ENCODE measurements at regions not wholly inside any gene's neighbourhood (a gene's known extent, or its start where the extent isn't known, plus 50 kb on each side); places are given as distances from the start of the nearest gene placed in this dataset.

DNA sequence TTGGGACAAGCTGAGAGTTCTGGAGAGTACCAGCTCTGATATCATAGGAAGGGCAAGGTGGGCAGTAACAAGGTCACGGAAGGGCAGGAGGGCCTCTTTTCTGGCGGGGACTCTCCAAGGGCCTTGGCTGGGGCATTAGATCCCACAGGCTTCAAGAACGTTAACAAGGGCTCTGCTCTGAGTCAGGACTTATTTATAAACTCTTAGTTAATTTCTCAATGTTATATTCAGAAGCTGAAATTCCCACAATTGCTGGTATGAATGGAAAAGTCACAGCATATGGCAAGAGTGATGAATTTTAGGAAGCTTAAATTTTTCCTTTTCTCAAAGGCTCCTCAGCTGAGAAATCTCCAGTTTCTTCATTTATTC is 320.2 kb upstream of the TBC1D5 start:
- Mint-ChIP-seq H3K27ac (no peak overlapping the region), H3K4me1 (no peaks in the 10 kb centered on the region), H3K36me3 (peaks cover 17% of the 10 kb centered on the region), H3K27me3 (ENCODE audit: low read depth) (no peaks in the 10 kb centered on the region), H3K9me3 (peaks cover 7% of the 10 kb centered on the region; the same call in 1 of the 2 replicates), H3K4me3 (no peak overlapping the region)
- TF ChIP-seq PRRX2 (CRISPR knock-in tag; IDR thresholded peaks at IDR 0.05) (no peak), SMAD3 (CRISPR knock-in tag; IDR thresholded peaks at IDR 0.05; ENCODE audit: borderline replicate concordance) (no peak), HMGA2 (CRISPR knock-in tag; IDR thresholded peaks at IDR 0.05) (no peak), TEAD4 (CRISPR knock-in tag; IDR thresholded peaks at IDR 0.05) (no peak), ZNF671 (CRISPR knock-in tag; IDR thresholded peaks at IDR 0.05) (no peak)
- TF ChIP-seq, protein P1, sequence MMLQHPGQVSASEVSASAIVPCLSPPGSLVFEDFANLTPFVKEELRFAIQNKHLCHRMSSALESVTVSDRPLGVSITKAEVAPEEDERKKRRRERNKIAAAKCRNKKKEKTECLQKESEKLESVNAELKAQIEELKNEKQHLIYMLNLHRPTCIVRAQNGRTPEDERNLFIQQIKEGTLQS (CRISPR knock-in tag; conservative IDR thresholded peaks at IDR 0.05), result no peak
- TF ChIP-seq, protein P2, sequence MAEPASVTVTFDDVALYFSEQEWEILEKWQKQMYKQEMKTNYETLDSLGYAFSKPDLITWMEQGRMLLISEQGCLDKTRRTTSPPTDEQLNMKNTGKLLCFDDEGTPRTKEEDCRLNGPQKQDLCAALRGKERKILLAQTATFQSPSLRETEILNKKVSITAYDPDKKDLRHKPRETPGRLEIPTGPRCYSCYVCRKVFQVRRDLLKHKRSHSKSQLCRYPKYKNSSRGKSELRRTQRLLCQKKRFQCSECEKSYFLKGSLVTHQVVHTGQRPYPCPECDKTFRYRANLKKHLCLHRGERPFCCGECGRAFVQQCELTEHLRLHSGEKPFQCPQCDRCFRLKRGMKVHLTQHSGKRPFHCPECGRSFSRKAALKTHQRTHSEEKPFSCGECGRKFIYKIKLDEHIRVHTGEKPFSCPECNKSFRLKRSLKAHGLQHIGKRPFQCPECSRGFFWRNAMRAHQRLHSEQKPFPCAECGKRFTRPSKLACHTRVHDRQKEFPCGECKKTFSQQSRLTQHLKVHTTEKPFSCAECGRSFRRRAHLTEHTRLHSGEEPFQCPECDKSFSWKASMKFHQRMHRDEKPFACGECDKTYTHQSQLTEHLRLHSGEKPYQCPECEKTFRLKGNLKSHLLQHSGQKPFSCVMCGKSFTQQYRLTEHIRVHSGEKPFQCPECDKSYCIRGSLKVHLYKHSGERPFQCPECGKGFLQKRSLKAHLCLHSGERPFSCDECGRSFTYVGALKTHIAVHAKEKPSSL (CRISPR knock-in tag; conservative IDR thresholded peaks at IDR 0.05), result no peak
- TF ChIP-seq, protein P3, sequence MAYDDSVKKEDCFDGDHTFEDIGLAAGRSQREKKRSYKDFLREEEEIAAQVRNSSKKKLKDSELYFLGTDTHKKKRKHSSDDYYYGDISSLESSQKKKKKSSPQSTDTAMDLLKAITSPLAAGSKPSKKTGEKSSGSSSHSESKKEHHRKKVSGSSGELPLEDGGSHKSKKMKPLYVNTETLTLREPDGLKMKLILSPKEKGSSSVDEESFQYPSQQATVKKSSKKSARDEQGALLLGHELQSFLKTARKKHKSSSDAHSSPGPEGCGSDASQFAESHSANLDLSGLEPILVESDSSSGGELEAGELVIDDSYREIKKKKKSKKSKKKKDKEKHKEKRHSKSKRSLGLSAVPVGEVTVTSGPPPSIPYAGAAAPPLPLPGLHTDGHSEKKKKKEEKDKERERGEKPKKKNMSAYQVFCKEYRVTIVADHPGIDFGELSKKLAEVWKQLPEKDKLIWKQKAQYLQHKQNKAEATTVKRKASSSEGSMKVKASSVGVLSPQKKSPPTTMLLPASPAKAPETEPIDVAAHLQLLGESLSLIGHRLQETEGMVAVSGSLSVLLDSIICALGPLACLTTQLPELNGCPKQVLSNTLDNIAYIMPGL (CRISPR knock-in tag; IDR thresholded peaks at IDR 0.05), result no peak
- TF ChIP-seq, protein P4, sequence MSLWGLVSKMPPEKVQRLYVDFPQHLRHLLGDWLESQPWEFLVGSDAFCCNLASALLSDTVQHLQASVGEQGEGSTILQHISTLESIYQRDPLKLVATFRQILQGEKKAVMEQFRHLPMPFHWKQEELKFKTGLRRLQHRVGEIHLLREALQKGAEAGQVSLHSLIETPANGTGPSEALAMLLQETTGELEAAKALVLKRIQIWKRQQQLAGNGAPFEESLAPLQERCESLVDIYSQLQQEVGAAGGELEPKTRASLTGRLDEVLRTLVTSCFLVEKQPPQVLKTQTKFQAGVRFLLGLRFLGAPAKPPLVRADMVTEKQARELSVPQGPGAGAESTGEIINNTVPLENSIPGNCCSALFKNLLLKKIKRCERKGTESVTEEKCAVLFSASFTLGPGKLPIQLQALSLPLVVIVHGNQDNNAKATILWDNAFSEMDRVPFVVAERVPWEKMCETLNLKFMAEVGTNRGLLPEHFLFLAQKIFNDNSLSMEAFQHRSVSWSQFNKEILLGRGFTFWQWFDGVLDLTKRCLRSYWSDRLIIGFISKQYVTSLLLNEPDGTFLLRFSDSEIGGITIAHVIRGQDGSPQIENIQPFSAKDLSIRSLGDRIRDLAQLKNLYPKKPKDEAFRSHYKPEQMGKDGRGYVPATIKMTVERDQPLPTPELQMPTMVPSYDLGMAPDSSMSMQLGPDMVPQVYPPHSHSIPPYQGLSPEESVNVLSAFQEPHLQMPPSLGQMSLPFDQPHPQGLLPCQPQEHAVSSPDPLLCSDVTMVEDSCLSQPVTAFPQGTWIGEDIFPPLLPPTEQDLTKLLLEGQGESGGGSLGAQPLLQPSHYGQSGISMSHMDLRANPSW (CRISPR knock-in tag; conservative IDR thresholded peaks at IDR 0.05; ENCODE audit: low read depth), result no peak
- TF ChIP-seq, protein P5, sequence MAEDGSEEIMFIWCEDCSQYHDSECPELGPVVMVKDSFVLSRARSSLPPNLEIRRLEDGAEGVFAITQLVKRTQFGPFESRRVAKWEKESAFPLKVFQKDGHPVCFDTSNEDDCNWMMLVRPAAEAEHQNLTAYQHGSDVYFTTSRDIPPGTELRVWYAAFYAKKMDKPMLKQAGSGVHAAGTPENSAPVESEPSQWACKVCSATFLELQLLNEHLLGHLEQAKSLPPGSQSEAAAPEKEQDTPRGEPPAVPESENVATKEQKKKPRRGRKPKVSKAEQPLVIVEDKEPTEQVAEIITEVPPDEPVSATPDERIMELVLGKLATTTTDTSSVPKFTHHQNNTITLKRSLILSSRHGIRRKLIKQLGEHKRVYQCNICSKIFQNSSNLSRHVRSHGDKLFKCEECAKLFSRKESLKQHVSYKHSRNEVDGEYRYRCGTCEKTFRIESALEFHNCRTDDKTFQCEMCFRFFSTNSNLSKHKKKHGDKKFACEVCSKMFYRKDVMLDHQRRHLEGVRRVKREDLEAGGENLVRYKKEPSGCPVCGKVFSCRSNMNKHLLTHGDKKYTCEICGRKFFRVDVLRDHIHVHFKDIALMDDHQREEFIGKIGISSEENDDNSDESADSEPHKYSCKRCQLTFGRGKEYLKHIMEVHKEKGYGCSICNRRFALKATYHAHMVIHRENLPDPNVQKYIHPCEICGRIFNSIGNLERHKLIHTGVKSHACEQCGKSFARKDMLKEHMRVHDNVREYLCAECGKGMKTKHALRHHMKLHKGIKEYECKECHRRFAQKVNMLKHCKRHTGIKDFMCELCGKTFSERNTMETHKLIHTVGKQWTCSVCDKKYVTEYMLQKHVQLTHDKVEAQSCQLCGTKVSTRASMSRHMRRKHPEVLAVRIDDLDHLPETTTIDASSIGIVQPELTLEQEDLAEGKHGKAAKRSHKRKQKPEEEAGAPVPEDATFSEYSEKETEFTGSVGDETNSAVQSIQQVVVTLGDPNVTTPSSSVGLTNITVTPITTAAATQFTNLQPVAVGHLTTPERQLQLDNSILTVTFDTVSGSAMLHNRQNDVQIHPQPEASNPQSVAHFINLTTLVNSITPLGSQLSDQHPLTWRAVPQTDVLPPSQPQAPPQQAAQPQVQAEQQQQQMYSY (CRISPR knock-in tag; IDR thresholded peaks at IDR 0.05), result no peak
- TF ChIP-seq, protein P6, sequence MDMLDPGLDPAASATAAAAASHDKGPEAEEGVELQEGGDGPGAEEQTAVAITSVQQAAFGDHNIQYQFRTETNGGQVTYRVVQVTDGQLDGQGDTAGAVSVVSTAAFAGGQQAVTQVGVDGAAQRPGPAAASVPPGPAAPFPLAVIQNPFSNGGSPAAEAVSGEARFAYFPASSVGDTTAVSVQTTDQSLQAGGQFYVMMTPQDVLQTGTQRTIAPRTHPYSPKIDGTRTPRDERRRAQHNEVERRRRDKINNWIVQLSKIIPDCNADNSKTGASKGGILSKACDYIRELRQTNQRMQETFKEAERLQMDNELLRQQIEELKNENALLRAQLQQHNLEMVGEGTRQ (CRISPR knock-in tag; IDR thresholded peaks at IDR 0.05), result no peak
- ChIA-PET CTCF (no interaction called here), POLR2A (no interaction called here)
- ATAC-seq (no peak), DNase-seq (ENCODE audit: low spot score) (no peak)

DNA sequence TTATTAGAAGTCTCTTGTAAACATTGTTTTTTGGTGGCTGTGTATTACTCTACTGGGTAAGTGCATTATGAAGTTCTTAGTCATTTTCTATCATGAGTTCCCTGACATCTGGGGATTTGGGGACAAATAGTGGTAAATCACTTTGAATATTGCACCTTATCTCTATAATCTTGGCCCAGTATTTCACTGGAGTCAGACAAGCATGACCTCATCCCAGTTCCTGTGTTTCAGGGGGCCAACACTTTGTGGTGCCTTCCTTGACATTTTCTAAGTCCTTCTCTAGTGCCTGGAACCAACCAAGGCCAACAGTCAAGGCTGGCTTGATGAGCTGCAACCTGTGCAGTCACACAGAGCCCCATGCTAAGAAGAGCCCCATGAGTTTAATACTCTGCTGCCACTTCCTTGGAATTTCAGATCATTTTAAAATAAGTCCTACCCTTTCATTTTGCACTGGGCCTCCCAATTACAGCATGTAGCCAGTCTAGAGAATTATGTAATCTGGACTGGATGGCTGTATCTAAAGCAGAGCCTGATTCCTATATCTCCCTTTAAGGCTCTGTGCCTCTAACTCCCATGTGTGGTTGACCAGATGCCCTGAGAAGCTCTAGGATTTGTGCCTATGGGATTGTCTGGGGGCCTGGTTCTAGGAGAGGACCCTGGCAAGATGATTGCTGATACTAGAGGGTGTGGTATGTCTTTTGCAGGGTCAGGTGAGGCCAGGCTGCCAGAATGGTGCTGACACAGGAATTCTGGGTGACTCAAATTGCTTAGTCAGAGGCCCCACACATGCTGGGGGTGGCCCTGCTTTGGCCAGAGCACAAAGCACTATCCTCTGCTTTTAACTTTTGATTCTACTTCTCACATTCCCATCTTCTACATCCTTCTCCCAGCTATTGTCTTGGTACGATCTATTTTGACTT is 319.6 kb upstream of the TBC1D5 start:
- H3K9me3 Mint-ChIP-seq, result peaks cover 7% of the 10 kb centered on the region; the same call in 1 of the 2 replicates
- no peak for TF ChIP-seq ATF1 (CRISPR knock-in tag; IDR thresholded peaks at IDR 0.05)
- no peak for TF ChIP-seq ZNF138 (CRISPR knock-in tag; conservative IDR thresholded peaks at IDR 0.05)
- TF ChIP-seq, protein P7, sequence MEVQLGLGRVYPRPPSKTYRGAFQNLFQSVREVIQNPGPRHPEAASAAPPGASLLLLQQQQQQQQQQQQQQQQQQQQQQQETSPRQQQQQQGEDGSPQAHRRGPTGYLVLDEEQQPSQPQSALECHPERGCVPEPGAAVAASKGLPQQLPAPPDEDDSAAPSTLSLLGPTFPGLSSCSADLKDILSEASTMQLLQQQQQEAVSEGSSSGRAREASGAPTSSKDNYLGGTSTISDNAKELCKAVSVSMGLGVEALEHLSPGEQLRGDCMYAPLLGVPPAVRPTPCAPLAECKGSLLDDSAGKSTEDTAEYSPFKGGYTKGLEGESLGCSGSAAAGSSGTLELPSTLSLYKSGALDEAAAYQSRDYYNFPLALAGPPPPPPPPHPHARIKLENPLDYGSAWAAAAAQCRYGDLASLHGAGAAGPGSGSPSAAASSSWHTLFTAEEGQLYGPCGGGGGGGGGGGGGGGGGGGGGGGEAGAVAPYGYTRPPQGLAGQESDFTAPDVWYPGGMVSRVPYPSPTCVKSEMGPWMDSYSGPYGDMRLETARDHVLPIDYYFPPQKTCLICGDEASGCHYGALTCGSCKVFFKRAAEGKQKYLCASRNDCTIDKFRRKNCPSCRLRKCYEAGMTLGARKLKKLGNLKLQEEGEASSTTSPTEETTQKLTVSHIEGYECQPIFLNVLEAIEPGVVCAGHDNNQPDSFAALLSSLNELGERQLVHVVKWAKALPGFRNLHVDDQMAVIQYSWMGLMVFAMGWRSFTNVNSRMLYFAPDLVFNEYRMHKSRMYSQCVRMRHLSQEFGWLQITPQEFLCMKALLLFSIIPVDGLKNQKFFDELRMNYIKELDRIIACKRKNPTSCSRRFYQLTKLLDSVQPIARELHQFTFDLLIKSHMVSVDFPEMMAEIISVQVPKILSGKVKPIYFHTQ (CRISPR knock-in tag; IDR thresholded peaks at IDR 0.05), result no peak
- ATAC-seq (no peak), DNase-seq (ENCODE audit: low spot score) (no peak)
- H3K27ac Mint-ChIP-seq, result no peak overlapping the region
- H3K4me3 Mint-ChIP-seq, result no peak overlapping the region
- ChIA-PET CTCF (no interaction called here), POLR2A (no interaction called here)
- peaks cover 17% of the 10 kb centered on the region for H3K36me3 Mint-ChIP-seq
- H3K27me3 Mint-ChIP-seq (ENCODE audit: low read depth), result no peaks in the 10 kb centered on the region
- no peaks in the 10 kb centered on the region for H3K4me1 Mint-ChIP-seq

Data from WTC11 (cell line).